Stimulated activated CD4-positive, alpha-beta T cell treated with anti-CD3 and anti-CD28 coated beads, TNF-alpha, amount 100 ng/mL, for 4 hours (primary cell): ENCODE measurements at regions not wholly inside any gene's neighbourhood (a gene's known extent, or its start where the extent isn't known, plus 50 kb on each side); places are given as distances from the start of the nearest gene placed in this dataset.
"Not testable (repeated sequence)": the region's sequence is repeated elsewhere in the genome, so short reads cannot be mapped to it uniquely, and the experiment has no call there.

Experiments
- DNase-seq, 3 experiments: peaks; one replicate each; pipeline ENCODE4 v3.0.0-alpha.2; 2020; ENCODE audit warnings: low read depth in 3 of 3

GRCh38 chr4:1561286-1561990, 122.7 kb downstream of the FAM53A start:
- DNase-seq, result no peak

GRCh38 chr4:1559896-1560650, 124.0 kb downstream of the FAM53A start:
- no peak for DNase-seq

GRCh38 chr4:1558205-1558604, 125.9 kb downstream of the FAM53A start:
- no peak for DNase-seq

GRCh38 chr4:1557221-1557597, 126.9 kb downstream of the FAM53A start:
- DNase-seq, result no peak

GRCh38 chr4:1556541-1557220, 127.4 kb downstream of the FAM53A start:
- DNase-seq, result no peak

- no peak for DNase-seq
Observed at GRCh38 chr4:1554876-1555265, 129.2 kb downstream of the FAM53A start.

- DNase-seq, result no peak
Observed at GRCh38 chr4:1554246-1554875, 129.8 kb downstream of the FAM53A start.

GRCh38 chr4:1553365-1553764, 130.7 kb downstream of the FAM53A start:
- DNase-seq, result no peak

- no peak for DNase-seq
Observed at GRCh38 chr4:1552451-1552850, 131.7 kb downstream of the FAM53A start.

GRCh38 chr4:1551211-1551610, 132.9 kb downstream of the FAM53A start:
- DNase-seq, result no peak

- no peak for DNase-seq
Observed at GRCh38 chr4:1550122-1551070, 133.7 kb downstream of the FAM53A start.

GRCh38 chr4:1549638-1550035, 134.5 kb downstream of the FAM53A start:
- no peak for DNase-seq

GRCh38 chr4:1548827-1549637, 135.1 kb downstream of the FAM53A start:
- DNase-seq, result peak; percentile 35 to 41 (median 38)

- DNase-seq, result no peak
Observed at GRCh38 chr4:1547856-1548826, 136.0 kb downstream of the FAM53A start.

- DNase-seq, result no peak
Observed at GRCh38 chr4:1547131-1547855, 136.8 kb downstream of the FAM53A start.

GRCh38 chr4:1544861-1545281, 138.6 kb upstream of the NKX1-1 start:
- no peak for DNase-seq

- not testable (repeated sequence) for DNase-seq
Observed at GRCh38 chr4:1544435-1544834, 138.2 kb upstream of the NKX1-1 start.

GRCh38 chr4:1543976-1544375, 137.7 kb upstream of the NKX1-1 start:
- no peak for DNase-seq
